Neural crest cell (in vitro differentiated cells): ENCODE measurements at regions not wholly inside any gene's neighbourhood (a gene's known extent, or its start where the extent isn't known, plus 50 kb on each side); places are given as distances from the start of the nearest gene placed in this dataset.

Experiments used
- DNase-seq: peaks from one replicate; pipeline ENCODE4 v3.0.0; 2021; ENCODE audit warnings: low read depth, mixed read lengths, low spot score
- H3K27ac Mint-ChIP-seq: one replicate; pipeline ENCODE4 v1.8.0; 2021; ENCODE audit warnings: mild to moderate bottlenecking, mixed read lengths; ENCODE audit not compliant: unreplicated experiment
- H3K27me3 Mint-ChIP-seq: 2 replicates; pipeline ENCODE4 v1.8.0; 2021; ENCODE audit warnings: low read depth, mild to moderate bottlenecking, mixed read lengths
- H3K36me3 Mint-ChIP-seq: 2 replicates; pipeline ENCODE4 v1.8.0; 2021; ENCODE audit warnings: low read depth, mild to moderate bottlenecking, mixed read lengths
- H3K4me1 Mint-ChIP-seq: 2 replicates; pipeline ENCODE4 v1.8.0; 2021; ENCODE audit warnings: mixed read lengths
- H3K4me3 Mint-ChIP-seq: one replicate; pipeline ENCODE4 v1.8.0; 2021; ENCODE audit warnings: mild to moderate bottlenecking, mixed read lengths
- H3K9me3 Mint-ChIP-seq: 2 replicates; pipeline ENCODE4 v1.8.0; 2021; ENCODE audit warnings: mixed read lengths
- TF ChIP-seq, protein P1 (sequence below): fragments of 200-600 bp; sonication (generic); conservative IDR thresholded peaks from 2 replicates; pipeline ENCODE4 v1.5.0; 2021; ENCODE audit warnings: antibody characterized with exemption, mild to moderate bottlenecking

DNA sequence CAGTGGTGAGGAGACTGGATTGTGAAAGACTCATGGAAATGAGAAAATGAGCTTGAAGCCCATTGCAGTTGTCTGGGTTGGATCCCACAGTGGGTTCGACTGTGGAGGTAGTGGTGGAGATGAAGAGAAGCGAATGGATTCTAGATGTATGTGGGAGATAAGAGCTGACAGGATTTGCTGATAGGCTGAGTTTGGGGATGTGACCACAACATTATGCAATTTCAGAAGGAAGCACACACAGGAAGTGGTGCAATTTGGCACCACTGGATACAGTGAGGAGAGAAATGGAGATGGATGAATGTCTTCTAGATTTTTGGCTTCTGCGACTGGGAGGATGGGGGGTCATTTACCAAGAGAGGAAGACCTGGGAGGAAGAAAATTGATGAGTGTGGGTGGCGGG lies 64.4 kb upstream of the MAFB start:
- no peak for DNase-seq
- Mint-ChIP-seq H3K27ac (no peak overlapping the region), H3K4me1 (no peaks in the 10 kb centered on the region), H3K36me3 (no peaks in the 10 kb centered on the region), H3K4me3 (no peak overlapping the region), H3K27me3 (peaks cover 4% of the 10 kb centered on the region), H3K9me3 (no peaks in the 10 kb centered on the region)
- TF ChIP-seq, protein P1, sequence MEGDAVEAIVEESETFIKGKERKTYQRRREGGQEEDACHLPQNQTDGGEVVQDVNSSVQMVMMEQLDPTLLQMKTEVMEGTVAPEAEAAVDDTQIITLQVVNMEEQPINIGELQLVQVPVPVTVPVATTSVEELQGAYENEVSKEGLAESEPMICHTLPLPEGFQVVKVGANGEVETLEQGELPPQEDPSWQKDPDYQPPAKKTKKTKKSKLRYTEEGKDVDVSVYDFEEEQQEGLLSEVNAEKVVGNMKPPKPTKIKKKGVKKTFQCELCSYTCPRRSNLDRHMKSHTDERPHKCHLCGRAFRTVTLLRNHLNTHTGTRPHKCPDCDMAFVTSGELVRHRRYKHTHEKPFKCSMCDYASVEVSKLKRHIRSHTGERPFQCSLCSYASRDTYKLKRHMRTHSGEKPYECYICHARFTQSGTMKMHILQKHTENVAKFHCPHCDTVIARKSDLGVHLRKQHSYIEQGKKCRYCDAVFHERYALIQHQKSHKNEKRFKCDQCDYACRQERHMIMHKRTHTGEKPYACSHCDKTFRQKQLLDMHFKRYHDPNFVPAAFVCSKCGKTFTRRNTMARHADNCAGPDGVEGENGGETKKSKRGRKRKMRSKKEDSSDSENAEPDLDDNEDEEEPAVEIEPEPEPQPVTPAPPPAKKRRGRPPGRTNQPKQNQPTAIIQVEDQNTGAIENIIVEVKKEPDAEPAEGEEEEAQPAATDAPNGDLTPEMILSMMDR, result no peak

DNA sequence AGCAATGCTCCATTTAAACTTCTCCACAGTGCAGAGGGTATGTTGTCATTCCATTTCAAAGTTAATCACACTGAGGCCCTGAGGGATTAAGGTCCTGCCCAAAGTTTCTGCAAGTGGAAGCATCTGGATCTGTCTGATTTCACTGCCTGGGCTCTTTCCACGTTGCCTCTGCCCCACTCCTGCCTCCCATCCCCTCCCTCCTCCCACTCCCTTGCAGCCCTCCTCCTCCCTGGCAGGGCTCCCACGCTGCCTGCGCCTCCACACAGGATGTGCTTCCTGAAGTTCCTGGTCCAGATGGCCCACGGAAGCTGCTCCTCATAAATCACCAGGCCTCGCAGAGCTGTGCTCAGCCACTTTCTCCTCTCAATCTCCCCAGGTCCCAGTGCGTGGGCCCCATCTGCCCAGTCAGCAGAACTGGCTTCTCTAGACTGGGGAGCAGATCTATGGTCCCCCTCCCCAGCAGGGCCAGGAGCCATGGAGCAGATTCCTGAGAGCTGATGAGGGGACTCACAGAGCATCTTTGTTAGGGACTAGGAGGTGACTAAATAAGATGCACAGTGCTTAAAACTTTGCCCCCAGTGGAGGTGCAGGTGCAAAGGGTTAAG lies 65.4 kb upstream of the MAFB start:
- no peaks in the 10 kb centered on the region for H3K9me3 Mint-ChIP-seq
- peaks cover 4% of the 10 kb centered on the region for H3K27me3 Mint-ChIP-seq
- no peaks in the 10 kb centered on the region for H3K4me1 Mint-ChIP-seq
- no peak overlapping the region for H3K27ac Mint-ChIP-seq
- TF ChIP-seq, protein P1, result no peak
- no peak for DNase-seq
- H3K4me3 Mint-ChIP-seq, result no peak overlapping the region
- H3K36me3 Mint-ChIP-seq, result no peaks in the 10 kb centered on the region

DNA sequence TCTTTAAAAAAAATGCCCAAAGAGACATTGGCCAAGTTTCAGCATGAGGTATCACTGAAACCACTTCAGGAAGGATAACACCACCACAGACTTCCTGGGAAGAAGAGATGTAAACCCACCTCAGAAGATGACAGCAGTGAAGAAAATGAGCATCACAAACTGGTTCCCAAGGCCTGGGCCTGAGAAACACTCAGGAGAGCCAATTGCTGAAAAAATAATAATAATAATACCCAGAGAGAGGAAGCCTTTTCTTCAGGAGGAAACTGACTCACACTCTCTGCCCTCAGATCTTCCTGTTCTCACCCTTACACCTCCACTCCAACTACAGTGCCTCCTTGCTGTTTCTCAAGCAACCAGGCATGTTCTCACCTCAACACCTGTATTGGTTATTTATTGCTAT lies 68.1 kb upstream of the MAFB start:
- H3K9me3 Mint-ChIP-seq, result no peaks in the 10 kb centered on the region

DNA sequence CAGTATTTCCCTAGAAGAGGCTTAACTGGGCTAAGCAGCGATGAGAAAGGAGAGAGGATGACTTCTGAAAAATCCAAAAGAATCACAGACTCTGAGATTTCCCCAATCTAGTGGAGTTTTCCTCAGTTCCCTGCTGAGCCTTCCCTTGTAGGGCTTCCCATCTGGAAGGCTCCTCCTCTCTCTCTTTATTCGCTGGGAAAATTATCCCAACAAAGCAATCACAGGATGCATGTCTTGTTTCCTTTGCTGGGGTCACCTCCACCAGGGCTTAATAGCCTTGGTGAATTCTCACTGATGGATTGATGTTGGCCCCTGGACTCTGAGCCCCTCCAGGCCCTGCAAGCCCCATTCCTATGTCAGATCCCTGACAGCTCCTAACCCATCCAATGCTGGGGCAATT lies 69.8 kb upstream of the MAFB start:
- Mint-ChIP-seq H3K27me3 (peaks cover 4% of the 10 kb centered on the region), H3K4me1 (no peaks in the 10 kb centered on the region), H3K36me3 (no peaks in the 10 kb centered on the region), H3K27ac (no peak overlapping the region), H3K4me3 (no peak overlapping the region), H3K9me3 (no peaks in the 10 kb centered on the region)
- DNase-seq, result no peak
- TF ChIP-seq, protein P1, result no peak

More for the DNA sequence above, 68.1 kb upstream of the MAFB start:
- Mint-ChIP-seq H3K36me3 (no peaks in the 10 kb centered on the region), H3K4me3 (no peak overlapping the region), H3K27me3 (peaks cover 4% of the 10 kb centered on the region), H3K27ac (no peak overlapping the region), H3K4me1 (no peaks in the 10 kb centered on the region)
- TF ChIP-seq, protein P1, result no peak
- no peak for DNase-seq

DNA sequence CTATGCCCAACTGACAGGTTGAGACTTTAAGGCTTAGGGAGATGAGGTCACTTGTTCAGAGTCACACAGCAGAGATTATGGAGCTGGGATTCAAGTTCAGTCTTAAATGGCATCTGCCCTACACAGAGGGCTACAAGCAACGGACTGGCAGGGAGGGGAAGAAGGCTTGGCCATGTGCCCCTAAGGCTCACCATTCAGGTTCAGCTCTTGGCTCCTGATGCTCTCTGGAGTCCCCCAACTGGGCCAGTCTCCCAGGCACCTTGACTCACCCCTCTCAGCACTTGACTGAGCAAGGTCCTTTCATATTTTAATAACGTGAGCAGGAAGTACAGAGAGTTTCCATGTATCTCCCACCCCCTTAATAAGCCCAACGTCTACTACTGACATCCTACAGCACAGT lies 71.4 kb upstream of the MAFB start:
- TF ChIP-seq, protein P1, result no peak
- peaks cover 4% of the 10 kb centered on the region for H3K27me3 Mint-ChIP-seq

More for the DNA sequence above, 71.4 kb upstream of the MAFB start:
- H3K4me1 Mint-ChIP-seq, result no peaks in the 10 kb centered on the region
- H3K4me3 Mint-ChIP-seq, result no peak overlapping the region
- no peak overlapping the region for H3K27ac Mint-ChIP-seq
- DNase-seq, result no peak
- no peaks in the 10 kb centered on the region for H3K36me3 Mint-ChIP-seq
- H3K9me3 Mint-ChIP-seq, result no peaks in the 10 kb centered on the region
